HepG2 (cell line): ENCODE measurements at regions not wholly inside any gene's neighbourhood (a gene's known extent, or its start where the extent isn't known, plus 50 kb on each side); places are given as distances from the start of the nearest gene placed in this dataset.

Experiments
- ATM ChIP-seq: fragments of 450-650 bp; IDR thresholded peaks from 2 replicates; pipeline ENCODE4 v1.7.1; 2017; ENCODE audit warnings: mild to moderate bottlenecking, borderline replicate concordance
- ELF4 ChIP-seq: sonication (generic); formaldehyde crosslinking; IDR thresholded peaks from 2 replicates; pipeline ENCODE4 v1.5.0; 2020; ENCODE audit warnings: missing genetic modification reagents, mild to moderate bottlenecking, moderate library complexity, borderline replicate concordance
- FOSL1 ChIP-seq: sonication (generic); formaldehyde crosslinking; IDR thresholded peaks from 2 replicates; pipeline ENCODE4 v1.9.0; 2021; ENCODE audit warnings: missing genetic modification reagents, borderline replicate concordance
- MAFK ChIP-seq, 2 experiments: IDR thresholded peaks in 1 of 2; conservative IDR thresholded peaks in 1 of 2; 2 replicates each; pipeline ENCODE4 v1.6.1; 2011; ENCODE audit warnings: improper control_type of control experiment in 2 of 2, low read length in 2 of 2
- MLLT10 ChIP-seq: sonication (generic); formaldehyde crosslinking; IDR thresholded peaks from 2 replicates; pipeline ENCODE4 v1.4.0; 2020; ENCODE audit warnings: missing genetic modification reagents
- RFX3 ChIP-seq: IDR thresholded peaks from 2 replicates; pipeline ENCODE4 v1.6.1; 2016; ENCODE audit warnings: missing biosample characterization, missing genetic modification reagents
- ZKSCAN1 ChIP-seq: fragments of 150-350 bp; IDR thresholded peaks from 2 replicates; pipeline ENCODE4 v1.6.1; 2014; ENCODE audit warnings: low read length
- ZNF274 ChIP-seq: sonication (generic); formaldehyde crosslinking; IDR thresholded peaks from 2 replicates; pipeline ENCODE4 v1.5.1; 2020; ENCODE audit warnings: mild to moderate bottlenecking, missing genetic modification reagents
- ZNF331 ChIP-seq: sonication (generic); formaldehyde crosslinking; IDR thresholded peaks from 2 replicates; pipeline ENCODE4 v1.4.0; 2020; ENCODE audit warnings: missing genetic modification reagents
- TF ChIP-seq, protein P1 (sequence below): sonication (generic); formaldehyde crosslinking; IDR thresholded peaks from 2 replicates; pipeline ENCODE4 v1.4.0; 2020; ENCODE audit warnings: missing genetic modification reagents
- TF ChIP-seq, protein P2 (sequence below): sonication (generic); formaldehyde crosslinking; IDR thresholded peaks from 2 replicates; pipeline ENCODE4 v1.5.0; 2020; ENCODE audit warnings: missing genetic modification reagents
- TF ChIP-seq, protein P3 (sequence below): sonication (generic); formaldehyde crosslinking; conservative IDR thresholded peaks from 2 replicates; pipeline ENCODE4 v1.5.0; 2020; ENCODE audit warnings: missing genetic modification reagents

DNA sequence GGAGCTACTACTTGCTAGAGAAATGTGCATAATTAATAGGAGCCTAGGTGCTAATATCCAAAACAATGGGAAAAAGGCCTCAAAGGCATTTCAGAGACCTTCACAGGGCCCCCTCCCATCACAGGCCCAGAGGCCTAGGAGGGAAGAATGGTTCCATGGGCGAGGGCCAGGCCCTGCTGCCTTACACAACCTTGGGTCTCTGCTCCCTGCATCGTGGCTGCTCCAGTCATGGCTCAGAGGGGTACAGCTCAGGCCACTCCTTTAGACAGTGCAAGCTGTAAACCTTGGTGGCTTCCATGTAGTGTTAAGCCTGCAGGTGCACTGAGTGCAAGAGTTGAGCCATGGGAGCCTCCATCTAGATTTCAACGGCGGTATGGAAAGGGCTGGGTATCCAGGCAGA is 429.2 kb downstream of the FIGN start:
- TF ChIP-seq MLLT10 (no peak), ZNF331 (CRISPR knock-in tag) (no peak), ZKSCAN1 (no peak), FOSL1 (CRISPR knock-in tag) (no peak), RFX3 (CRISPR knock-in tag) (no peak), ATM (no peak), MAFK (conservative IDR thresholded peaks at IDR 0.05 in 1 of 2, IDR thresholded peaks at IDR 0.05 in 1 of 2; ENCODE audit: low read length in 2 of 2) (no peak), ZNF274 (CRISPR knock-in tag) (no peak), ELF4 (CRISPR knock-in tag) (no peak)
- TF ChIP-seq, protein P1, sequence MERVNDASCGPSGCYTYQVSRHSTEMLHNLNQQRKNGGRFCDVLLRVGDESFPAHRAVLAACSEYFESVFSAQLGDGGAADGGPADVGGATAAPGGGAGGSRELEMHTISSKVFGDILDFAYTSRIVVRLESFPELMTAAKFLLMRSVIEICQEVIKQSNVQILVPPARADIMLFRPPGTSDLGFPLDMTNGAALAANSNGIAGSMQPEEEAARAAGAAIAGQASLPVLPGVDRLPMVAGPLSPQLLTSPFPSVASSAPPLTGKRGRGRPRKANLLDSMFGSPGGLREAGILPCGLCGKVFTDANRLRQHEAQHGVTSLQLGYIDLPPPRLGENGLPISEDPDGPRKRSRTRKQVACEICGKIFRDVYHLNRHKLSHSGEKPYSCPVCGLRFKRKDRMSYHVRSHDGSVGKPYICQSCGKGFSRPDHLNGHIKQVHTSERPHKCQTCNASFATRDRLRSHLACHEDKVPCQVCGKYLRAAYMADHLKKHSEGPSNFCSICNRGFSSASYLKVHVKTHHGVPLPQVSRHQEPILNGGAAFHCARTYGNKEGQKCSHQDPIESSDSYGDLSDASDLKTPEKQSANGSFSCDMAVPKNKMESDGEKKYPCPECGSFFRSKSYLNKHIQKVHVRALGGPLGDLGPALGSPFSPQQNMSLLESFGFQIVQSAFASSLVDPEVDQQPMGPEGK (CRISPR knock-in tag), result no peak
- TF ChIP-seq, protein P2, sequence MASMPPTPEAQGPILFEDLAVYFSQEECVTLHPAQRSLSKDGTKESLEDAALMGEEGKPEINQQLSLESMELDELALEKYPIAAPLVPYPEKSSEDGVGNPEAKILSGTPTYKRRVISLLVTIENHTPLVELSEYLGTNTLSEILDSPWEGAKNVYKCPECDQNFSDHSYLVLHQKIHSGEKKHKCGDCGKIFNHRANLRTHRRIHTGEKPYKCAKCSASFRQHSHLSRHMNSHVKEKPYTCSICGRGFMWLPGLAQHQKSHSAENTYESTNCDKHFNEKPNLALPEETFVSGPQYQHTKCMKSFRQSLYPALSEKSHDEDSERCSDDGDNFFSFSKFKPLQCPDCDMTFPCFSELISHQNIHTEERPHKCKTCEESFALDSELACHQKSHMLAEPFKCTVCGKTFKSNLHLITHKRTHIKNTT (CRISPR knock-in tag), result no peak
- TF ChIP-seq, protein P3, sequence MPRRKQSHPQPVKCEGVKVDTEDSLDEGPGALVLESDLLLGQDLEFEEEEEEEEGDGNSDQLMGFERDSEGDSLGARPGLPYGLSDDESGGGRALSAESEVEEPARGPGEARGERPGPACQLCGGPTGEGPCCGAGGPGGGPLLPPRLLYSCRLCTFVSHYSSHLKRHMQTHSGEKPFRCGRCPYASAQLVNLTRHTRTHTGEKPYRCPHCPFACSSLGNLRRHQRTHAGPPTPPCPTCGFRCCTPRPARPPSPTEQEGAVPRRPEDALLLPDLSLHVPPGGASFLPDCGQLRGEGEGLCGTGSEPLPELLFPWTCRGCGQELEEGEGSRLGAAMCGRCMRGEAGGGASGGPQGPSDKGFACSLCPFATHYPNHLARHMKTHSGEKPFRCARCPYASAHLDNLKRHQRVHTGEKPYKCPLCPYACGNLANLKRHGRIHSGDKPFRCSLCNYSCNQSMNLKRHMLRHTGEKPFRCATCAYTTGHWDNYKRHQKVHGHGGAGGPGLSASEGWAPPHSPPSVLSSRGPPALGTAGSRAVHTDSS (CRISPR knock-in tag), result no peak
